Ovary (tissue), 3 donors: ENCODE measurements at regions not wholly inside any gene's neighbourhood (a gene's known extent, or its start where the extent isn't known, plus 50 kb on each side); places are given as distances from the start of the nearest gene placed in this dataset.

Experiments used
- CTCF ChIP-seq, 3 donors: fragments of 450-650 bp in 2 of 3; fragments of 200-600 bp in 1 of 3; IDR thresholded peaks; one replicate each; pipeline versions ENCODE4 v1.5.1 to v1.8.0; 2016 to 2022; ENCODE audit warnings: antibody characterized with exemption in 3 of 3, mild to moderate bottlenecking in 1 of 3
- POLR2A ChIP-seq: fragments of 450-650 bp; IDR thresholded peaks from one replicate; pipeline ENCODE4 v1.6.1; 2017; ENCODE audit warnings: antibody characterized with exemption, mild to moderate bottlenecking, moderate library complexity
- donor health status: DM: no; HTN: no; CAD: no.

GRCh38 chr7:118907911-118908527 lies 683.5 kb downstream of the ANKRD7 start:
- TF ChIP-seq POLR2A (no peak), CTCF (IDR thresholded peaks at IDR 0.05) (no peak)
